HG03066 (cell line): ENCODE measurements at regions not wholly inside any gene's neighbourhood (a gene's known extent, or its start where the extent isn't known, plus 50 kb on each side); places are given as distances from the start of the nearest gene placed in this dataset.

Experiments used
- ATAC-seq: cut with Tn5 transposase; IDR thresholded peaks from one replicate; pipeline ENCODE4 v1.9.1; 2021; ENCODE audit warnings: low read depth; ENCODE audit not compliant: unreplicated experiment

- ATAC-seq: no peak
These were observed 127.3 kb downstream of the DLL1 start for GRCh38 chr6:170163405-170164170.

DNA sequence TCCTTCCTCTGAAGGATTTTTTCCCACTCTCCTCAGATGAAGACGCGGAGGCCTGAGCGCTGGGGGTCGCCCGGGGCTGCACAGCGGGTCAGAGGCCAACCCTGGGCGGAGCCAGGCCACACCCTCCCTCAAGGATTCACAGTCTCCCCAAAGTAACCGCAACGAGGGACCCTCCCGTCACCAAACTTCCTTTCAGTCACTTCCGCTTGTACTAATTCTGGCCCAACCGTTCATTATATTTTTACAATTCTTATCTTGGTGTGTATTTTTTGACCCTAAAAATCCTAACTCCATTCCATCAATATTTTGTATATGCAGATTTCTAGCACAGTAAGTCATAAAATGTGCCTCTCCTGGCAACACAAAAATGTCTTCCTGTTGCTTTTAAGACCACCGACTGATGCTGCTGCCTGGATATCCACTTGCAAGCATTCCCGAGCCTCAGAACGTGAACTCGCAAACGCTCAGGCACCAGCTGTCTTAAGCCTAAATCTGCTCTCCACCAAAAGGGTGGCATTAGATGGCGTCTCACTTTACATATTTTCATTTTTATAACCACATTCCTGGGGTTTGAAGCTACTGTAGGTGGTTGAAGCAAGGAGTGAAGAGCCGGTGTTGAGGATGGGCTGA lies 128.0 kb downstream of the DLL1 start:
- ATAC-seq: no peak

DNA sequence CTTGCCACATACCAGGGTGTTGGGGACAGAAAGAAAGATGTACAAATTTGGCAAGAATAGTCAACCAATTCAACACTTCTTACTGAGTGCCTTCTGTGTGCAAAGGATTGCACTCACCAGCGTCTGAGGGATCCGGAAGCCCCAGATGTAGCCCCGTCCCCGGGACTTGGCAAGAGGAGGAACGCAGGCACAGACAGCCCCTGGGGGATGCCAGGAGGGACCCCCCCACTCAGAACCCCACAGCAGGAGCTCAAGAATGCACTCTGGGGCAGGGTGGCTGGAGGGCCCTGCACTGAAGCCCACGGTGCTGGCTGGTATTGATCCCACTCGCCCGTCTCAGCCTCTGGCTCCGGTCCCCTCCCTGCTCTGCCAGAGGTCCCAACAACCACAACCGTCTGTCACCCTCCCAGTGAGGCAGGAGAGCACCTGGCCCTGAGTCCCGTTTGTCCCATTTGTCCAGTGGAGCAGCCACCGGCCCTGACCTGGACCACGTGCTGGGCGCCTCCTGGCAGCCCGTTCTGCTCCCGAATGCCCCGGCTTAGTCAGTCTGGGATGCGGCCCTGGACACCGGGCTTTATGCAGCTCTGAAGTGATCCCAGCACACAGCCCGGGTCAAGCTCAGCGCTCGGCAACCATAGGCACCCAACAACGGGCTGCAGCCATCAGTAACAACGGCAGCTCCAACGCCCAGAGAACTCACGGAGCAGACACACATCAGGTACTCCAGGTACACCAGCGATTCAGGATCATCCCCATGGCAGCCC lies 128.7 kb downstream of the DLL1 start:
- no peak for ATAC-seq

GRCh38 chr6:170160628-170161611 lies 130.0 kb downstream of the DLL1 start:
- ATAC-seq: no peak

DNA sequence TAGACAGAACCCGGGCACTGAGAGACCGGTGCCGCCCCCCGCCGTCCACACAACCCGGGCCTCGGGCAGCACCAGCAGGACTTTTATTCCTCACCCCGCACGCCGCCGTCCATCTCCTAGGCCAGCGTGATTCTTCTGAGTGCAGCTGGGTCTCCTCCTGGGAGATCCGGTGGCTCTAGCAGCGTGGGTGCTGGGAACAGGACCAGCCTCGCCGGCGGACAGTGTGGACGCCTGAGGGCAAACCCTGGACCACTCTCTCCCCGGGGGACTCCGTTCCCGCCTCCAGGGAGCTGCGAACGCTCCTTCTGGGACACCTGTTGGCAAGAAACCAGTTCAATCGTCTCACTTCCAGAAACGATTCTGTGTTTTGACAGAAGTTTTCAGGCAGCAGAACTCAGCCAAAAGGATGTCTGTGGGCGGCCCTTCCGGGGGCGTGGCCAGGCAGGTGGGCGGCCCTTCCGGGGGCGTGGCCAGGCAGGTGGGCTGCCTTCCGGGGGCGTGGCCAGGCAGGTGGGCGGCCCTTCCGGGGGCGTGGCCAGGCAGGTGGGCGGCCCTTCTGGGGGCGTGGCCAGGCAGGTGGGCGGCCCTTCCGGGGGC lies 130.7 kb downstream of the DLL1 start:
- ATAC-seq: no peak

- no peak for ATAC-seq
These were observed 131.6 kb downstream of the DLL1 start for GRCh38 chr6:170159022-170159965.

DNA sequence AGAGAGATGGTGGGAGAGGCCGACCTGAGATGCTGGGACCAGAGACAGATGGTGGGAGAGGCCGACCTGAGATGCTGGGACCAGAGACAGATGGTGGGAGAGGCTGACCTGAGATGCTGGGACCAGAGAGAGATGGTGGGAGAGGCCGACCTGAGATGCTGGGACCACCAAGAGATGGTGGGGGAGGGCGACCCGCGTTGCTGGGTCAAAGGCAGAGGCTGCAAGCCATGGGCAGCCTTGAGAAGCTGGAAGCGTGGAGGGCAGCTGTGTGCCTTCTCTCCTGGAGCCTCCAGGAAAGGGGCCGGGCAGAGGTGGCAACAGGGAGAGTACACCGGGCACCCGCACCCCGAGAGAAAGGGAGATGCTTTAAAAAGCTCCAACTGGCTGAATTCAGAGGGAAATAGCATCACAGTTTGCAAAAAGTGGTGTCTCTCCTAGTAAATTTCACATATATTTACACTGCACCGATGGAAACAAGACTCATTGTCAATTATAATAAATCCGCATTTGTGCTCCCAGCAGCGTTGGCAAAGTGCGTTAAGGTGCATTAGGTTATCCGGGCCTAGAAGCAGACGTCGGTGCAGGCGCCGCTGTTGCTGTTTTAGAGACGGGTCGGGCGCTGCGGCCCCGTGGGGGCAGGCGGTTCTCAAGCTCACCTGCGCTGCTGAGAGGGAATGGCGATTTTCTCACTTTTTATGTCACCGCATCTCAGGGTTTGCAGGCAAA lies 132.4 kb downstream of the DLL1 start:
- no peak for ATAC-seq

DNA sequence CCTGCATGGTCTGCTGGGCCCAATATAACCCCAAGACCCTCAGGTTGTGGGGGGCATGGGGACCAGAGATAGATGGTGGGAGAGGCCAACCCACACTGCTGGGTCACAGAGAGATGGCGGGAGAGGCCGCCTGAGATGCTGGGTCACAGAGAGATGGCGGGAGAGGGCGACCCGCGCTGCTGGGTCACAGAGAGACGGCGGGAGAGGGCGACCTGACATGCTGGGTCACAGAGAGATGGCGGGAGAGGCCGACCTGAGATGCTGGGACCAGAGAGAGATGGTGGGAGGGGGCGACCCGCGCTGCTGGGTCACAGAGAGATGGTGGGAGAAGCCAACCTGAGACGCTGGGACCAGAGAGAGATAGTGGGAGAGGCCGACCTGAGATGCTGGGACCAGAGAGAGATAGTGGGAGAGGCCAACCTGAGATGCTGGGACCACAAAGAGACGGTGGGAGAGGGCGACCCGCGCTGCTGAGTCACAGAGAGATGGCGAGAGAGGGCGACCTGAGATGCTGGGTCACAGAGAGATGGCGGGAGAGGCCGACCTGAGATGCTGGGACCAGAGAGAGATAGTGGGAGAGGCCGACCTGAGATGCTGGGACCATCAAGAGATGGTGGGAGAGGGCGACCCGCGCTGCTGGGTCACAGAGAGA lies 133.2 kb downstream of the DLL1 start:
- ATAC-seq: no peak

DNA sequence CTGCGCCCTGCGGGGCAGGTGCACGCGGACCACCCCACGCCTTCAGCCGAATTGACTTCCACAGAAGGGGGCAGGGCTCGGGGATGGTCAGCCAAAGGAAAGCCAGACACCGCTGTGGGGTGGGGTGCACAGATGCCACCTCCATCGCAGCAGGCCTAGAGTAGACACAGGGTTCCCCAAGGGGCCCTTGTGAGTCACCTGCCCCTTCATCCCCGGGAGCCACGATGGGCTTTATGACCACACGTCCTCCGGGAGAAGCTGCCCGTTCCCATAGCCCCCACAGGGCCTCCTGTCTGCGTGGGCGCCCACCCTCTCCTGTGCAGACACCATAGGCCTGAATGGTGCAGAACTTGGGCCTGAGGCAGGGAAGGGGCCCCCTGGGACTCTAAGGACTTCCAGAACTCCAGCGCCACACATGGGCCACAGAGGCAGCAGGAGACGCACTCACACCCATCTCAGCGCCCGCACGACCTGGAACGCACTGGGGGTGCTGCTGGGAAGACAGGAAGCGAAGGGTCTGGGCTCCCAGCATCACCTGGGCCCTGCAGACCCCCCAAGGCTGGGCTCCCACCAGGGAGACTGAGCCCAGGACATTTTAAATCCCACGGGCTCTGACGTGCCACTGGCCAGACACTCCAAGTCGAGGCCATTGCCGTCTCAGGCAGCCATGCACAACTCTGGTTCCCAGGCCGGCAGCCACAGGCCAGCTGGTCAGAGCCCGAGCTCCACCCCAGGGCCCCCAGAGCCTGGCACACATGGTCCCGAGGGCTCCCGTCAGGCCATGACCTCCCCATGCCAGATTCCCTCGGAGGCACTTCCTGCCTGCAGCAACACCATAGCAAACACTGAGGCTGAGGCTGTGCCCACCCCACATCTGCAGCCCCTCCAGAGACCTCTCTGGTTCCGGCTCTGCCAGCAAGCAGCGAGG lies 134.2 kb downstream of the DLL1 start:
- no peak for ATAC-seq

DNA sequence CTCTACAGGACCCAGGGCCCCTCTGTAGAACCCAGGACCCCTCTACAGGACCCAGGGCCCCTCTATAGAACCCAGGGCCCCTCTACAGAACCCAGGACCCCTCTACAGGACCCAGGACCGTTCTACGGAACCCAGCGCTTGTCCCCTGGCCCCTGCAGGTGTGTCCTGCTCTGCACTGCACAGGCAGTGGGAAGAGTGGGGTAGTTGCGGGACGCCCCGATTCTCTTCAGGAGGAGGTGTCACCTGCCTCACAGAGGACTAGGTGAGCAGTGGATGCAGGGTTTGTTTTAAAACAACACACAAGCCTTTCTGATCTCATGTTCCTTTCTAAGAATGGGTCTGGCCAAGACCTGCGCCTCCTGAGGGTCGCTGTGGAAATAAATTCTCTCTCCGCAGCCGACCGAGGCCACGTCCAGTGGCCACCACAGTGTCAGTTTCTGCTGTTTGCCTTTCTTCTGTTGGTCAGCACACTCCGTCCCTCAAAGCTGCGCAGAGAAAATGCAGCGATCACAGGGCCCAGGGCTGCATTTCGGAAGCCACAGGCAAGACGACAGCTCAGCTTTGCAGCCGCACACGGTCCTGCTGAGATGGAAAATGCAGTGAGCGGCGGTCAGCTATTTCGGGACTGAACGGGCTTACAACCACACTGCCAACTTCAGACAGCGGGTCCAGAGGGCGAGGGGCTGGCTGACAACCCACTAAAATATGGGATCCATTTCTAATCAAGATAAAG lies 135.2 kb downstream of the DLL1 start:
- no peak for ATAC-seq

DNA sequence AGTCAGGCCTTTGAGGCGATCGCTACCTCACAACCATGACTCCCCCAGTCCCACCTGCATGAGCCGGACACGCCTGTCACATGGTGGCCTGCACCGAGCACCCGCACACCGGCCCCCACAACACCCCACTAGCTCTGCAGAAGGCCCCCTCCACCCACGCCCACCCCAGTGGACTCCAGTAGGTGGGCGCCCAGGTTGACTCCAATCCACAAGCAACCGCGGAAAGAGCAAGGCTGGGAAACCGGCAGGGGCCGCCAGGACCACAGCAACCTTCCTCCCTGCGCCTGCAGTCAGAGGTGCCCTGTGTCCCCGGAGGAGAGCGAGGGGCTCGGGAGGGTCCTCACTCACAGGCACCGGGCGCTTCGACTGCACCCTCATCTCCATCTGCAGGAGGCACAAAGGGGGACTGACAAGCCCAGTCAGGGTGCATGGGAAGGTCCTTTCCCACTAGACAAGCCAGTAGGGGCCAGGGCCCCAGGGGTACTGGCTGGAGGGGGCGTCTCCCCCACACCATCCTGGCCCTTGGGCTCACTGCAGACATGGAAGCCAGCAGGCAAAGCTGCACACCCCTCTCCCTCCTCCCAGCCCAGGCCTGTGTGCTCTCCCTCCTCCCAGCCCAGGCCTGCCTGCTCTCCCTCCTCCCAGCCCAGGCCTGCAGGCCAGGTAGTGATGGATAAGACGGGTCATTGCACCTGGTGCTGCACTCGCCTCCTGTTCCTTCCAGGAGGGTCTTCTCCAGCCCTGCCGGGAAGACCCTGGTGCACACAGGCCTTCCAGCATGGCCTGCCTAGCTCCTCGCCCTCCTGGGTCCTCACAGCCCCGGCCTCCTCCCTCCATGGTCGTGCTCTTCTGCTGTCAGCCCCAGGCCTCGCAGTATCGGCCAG lies 137.2 kb downstream of the DLL1 start:
- ATAC-seq: no peak

- no peak for ATAC-seq
These were observed 137.9 kb downstream of the DLL1 start for GRCh38 chr6:170152989-170153388.

DNA sequence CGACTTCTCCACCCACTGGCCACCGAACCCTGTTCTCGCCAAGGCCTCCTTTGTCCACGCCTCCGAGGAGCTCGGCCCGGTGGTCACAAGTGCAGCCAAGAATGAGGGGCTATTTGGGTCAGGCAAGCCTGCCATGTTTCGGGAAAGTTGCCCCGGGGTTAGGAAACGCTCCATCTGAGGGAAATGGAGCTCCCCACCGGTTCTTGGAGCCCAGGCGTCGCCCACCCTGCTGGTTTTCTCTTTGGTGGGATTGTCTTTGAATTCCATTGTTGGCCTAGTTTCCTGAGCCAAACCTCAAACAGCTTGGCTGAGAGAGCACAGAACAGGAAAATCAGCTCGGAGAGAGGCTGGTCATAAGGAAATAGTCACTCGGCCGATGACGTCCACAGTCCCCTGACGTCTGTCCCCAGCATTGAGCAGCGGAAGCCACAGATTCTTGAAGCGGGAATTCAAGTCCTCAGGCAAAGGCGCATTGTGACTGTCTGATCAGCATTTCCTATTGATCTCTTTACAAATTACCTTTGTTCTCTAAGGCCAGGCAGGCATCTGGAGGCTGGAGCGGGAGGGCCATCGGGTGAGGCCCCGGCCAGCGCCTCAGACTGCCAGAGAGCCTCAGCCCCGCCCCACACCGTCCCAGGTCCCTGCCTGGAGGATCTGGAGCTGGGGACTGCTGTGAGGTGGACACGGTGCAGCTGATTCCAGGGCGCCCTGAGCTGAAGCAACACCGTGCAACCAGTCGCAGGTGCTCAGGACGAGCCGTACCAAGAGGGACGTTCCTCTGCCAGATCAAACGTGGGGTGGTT lies 138.6 kb downstream of the DLL1 start:
- no peak for ATAC-seq

- no peak for ATAC-seq
These were observed 139.1 kb downstream of the DLL1 start for GRCh38 chr6:170151804-170152123.
